Stimulated activated CD4-positive, alpha-beta T cell treated with anti-CD3 and anti-CD28 coated beads, TNF-alpha, amount 100 ng/mL, for 1 hour (primary cell): ENCODE measurements at regions not wholly inside any gene's neighbourhood (a gene's known extent, or its start where the extent isn't known, plus 50 kb on each side); places are given as distances from the start of the nearest gene placed in this dataset.
"Not testable (repeated sequence)": the region's sequence is repeated elsewhere in the genome, so short reads cannot be mapped to it uniquely, and the experiment has no call there.

ENCODE experiments used
- DNase-seq, 3 donors: peaks; one replicate each; pipeline ENCODE4 v3.0.0-alpha.2; 2020; ENCODE audit warnings: low read depth in 3 of 3, low spot score in 1 of 3

- DNase-seq = no peak
These were observed 132.3 kb downstream of the CSNK2A3 start for GRCh38 chr11:11220786-11221185.

- DNase-seq = no peak
These were observed 134.4 kb downstream of the CSNK2A3 start for GRCh38 chr11:11218629-11218986.

GRCh38 chr11:11217929-11218628, 135.0 kb downstream of the CSNK2A3 start:
- DNase-seq = no peak

- DNase-seq = no peak
These were observed 135.6 kb downstream of the CSNK2A3 start for GRCh38 chr11:11217289-11217928.

- DNase-seq = no peak
These were observed 137.1 kb downstream of the CSNK2A3 start for GRCh38 chr11:11215944-11216343.

GRCh38 chr11:11215058-11215815, 137.8 kb downstream of the CSNK2A3 start:
- no peak for DNase-seq

GRCh38 chr11:11213117-11213516, 139.9 kb downstream of the CSNK2A3 start:
- no peak for DNase-seq

- no peak for DNase-seq
These were observed 141.2 kb downstream of the CSNK2A3 start for GRCh38 chr11:11211888-11212287.

GRCh38 chr11:11211186-11211585, 141.9 kb downstream of the CSNK2A3 start:
- no peak for DNase-seq

GRCh38 chr11:11210446-11210845, 142.6 kb downstream of the CSNK2A3 start:
- no peak for DNase-seq

- no peak for DNase-seq
These were observed 143.1 kb downstream of the CSNK2A3 start for GRCh38 chr11:11209967-11210366.

- no peak for DNase-seq
These were observed 144.1 kb downstream of the CSNK2A3 start for GRCh38 chr11:11208994-11209393.

- no peak for DNase-seq
These were observed 145.6 kb downstream of the CSNK2A3 start for GRCh38 chr11:11207428-11207827.

- no peak for DNase-seq
These were observed 146.6 kb downstream of the CSNK2A3 start for GRCh38 chr11:11206484-11206883.

GRCh38 chr11:11202885-11203284, 150.2 kb downstream of the CSNK2A3 start:
- no peak for DNase-seq

- DNase-seq = not testable (repeated sequence)
These were observed 151.7 kb downstream of the CSNK2A3 start for GRCh38 chr11:11201302-11201701.

- no peak for DNase-seq
These were observed 160.5 kb downstream of the CSNK2A3 start for GRCh38 chr11:11192541-11192940.

GRCh38 chr11:11189506-11189905, 163.5 kb downstream of the CSNK2A3 start:
- no peak for DNase-seq

GRCh38 chr11:11186249-11186648, 166.8 kb downstream of the CSNK2A3 start:
- no peak for DNase-seq

- no peak for DNase-seq
These were observed 170.8 kb downstream of the CSNK2A3 start for GRCh38 chr11:11182261-11182660.

- no peak for DNase-seq
These were observed 174.1 kb downstream of the CSNK2A3 start for GRCh38 chr11:11178671-11179638.
